ENCODE measurements at regions not wholly inside any gene's neighbourhood (a gene's known extent, or its start where the extent isn't known, plus 50 kb on each side); places are given as distances from the start of the nearest gene placed in this dataset.

DNA sequence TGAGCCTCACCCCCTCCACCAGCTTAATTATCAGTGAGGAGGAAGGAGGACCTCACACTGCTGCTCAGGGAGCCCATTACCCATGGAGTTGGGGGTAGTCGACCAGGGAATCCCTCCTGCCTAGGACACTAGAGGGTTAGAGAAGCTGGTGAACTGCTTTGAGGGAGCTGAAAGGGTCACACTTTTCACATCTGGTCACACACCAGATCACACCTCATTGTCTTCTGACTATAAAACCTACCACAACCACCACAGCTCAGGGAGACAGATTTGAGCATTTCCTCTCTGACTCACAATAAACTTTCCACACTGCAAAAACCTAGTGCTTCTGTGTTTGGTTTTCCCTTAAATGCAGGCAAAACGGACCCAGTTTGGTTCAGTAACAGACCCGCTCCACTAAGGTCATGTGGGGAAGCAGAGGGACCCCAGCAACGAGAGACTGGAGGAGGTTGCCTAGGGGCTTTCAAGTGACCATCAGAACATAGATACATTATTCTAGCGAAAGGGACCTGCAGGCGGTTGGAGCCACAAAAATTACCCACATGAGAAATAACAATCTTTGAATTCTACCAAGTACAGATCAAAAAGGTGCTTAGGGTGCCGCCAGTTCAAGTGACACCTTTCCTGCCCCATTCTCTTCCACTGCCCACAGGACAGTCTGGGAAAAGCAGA, 151.4 kb upstream of the AVPR1A start:
- Mint-ChIP-seq H3K9me3 (no peaks in the 10 kb centered on the region), H3K27ac (peak overlapping the region; percentile 73), H3K4me3 (no peak overlapping the region), H3K27me3 (ENCODE audit: low read depth, poor library complexity) (peaks cover 3% of the 10 kb centered on the region), H3K4me1 (peaks cover 38% of the 10 kb centered on the region), H3K36me3 (ENCODE audit: low read depth) (no peaks in the 10 kb centered on the region)
- TF ChIP-seq CTCF (IDR thresholded peaks at IDR 0.05), result no peak
- no peak for DNase-seq

- TF ChIP-seq CTCF (IDR thresholded peaks at IDR 0.05), result no peak
- Mint-ChIP-seq H3K9me3 (no peaks in the 10 kb centered on the region), H3K4me1 (peaks cover 31% of the 10 kb centered on the region), H3K27me3 (ENCODE audit: low read depth, poor library complexity) (peaks cover 3% of the 10 kb centered on the region), H3K4me3 (no peak overlapping the region), H3K36me3 (ENCODE audit: low read depth) (no peaks in the 10 kb centered on the region), H3K27ac (no peak overlapping the region)
- no peak for DNase-seq
These were observed 150.3 kb upstream of the AVPR1A start for GRCh38 chr12:63301311-63301710.

GRCh38 chr12:63298386-63298930, 147.5 kb upstream of the AVPR1A start:
- peaks cover 44% of the 10 kb centered on the region for H3K4me1 Mint-ChIP-seq
- no peak for DNase-seq
- H3K27ac Mint-ChIP-seq, result peak overlapping the region; percentile 8

GRCh38 chr12:63294327-63294632, 143.3 kb upstream of the AVPR1A start:
- no peak for DNase-seq
- Mint-ChIP-seq H3K27ac (no peak overlapping the region), H3K4me1 (peaks cover 32% of the 10 kb centered on the region), H3K4me3 (no peak overlapping the region), H3K27me3 (ENCODE audit: low read depth, poor library complexity) (no peaks in the 10 kb centered on the region), H3K36me3 (ENCODE audit: low read depth) (no peaks in the 10 kb centered on the region), H3K9me3 (no peaks in the 10 kb centered on the region)
- TF ChIP-seq CTCF (IDR thresholded peaks at IDR 0.05), result no peak

More at GRCh38 chr12:63298386-63298930, 147.5 kb upstream of the AVPR1A start:
- no peaks in the 10 kb centered on the region for H3K36me3 Mint-ChIP-seq (ENCODE audit: low read depth)
- no peak for TF ChIP-seq CTCF (IDR thresholded peaks at IDR 0.05)
- H3K27me3 Mint-ChIP-seq (ENCODE audit: low read depth, poor library complexity), result peaks cover 3% of the 10 kb centered on the region
- H3K4me3 Mint-ChIP-seq, result no peak overlapping the region
- no peaks in the 10 kb centered on the region for H3K9me3 Mint-ChIP-seq

DNA sequence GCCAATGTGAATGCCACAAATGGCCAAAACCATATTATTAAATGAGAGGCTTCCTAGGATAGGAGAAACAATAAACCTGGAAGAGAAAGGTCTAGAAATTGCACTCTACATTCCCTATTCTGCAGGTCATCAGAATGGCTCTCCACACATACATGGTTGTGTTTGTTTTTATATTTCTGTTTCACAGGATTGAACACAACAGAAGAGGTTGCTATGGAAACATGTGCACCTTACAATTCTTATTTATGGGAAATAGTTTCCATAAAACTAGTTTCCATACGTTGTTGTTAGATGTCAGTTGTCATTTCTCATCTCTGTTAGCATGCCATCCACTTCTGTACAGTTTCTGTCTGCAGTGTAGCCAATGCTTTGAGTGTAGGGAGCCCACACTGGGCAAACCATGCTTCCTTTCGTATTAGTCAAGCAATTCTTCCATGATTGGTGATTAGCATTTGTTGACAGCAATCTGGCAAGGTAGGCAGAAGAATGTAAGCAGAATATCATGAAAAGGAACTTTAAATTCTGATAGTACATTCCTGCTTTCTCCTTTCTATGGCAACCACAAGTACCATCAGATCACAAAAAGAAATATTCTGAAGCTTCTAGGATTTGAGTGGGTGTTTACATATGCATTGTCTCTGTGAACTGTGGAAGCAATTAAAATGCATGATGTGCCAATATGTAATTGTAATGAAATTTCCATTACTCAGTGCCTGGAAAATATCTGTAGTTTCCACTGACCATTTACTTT, 141.6 kb upstream of the AVPR1A start:
- no peak overlapping the region for H3K4me3 Mint-ChIP-seq

More for the DNA sequence above, 141.6 kb upstream of the AVPR1A start:
- no peaks in the 10 kb centered on the region for H3K36me3 Mint-ChIP-seq (ENCODE audit: low read depth)
- H3K27me3 Mint-ChIP-seq (ENCODE audit: low read depth, poor library complexity), result no peaks in the 10 kb centered on the region
- peaks cover 20% of the 10 kb centered on the region for H3K4me1 Mint-ChIP-seq
- no peak for TF ChIP-seq CTCF (IDR thresholded peaks at IDR 0.05)
- no peaks in the 10 kb centered on the region for H3K9me3 Mint-ChIP-seq
- DNase-seq, result no peak
- H3K27ac Mint-ChIP-seq, result no peak overlapping the region

Data from nephron progenitor cell (in vitro differentiated cells).